GM12878 (cell line): ENCODE measurements at regions not wholly inside any gene's neighbourhood (a gene's known extent, or its start where the extent isn't known, plus 50 kb on each side); places are given as distances from the start of the nearest gene placed in this dataset.

Experiments
- ATAC-seq: fragments of 200-7000 bp; cut with Tn5 transposase; 3 replicates; pipeline ENCODE4 v1.9.1; 2020; ENCODE audit warnings: mild to moderate bottlenecking, moderate library complexity
- BruUV-seq: library from RNA; stranded (reverse); fragments of 400-500 nt; replicated peaks from 2 replicates; lab custom pipeline; 2021; lab: Mats Ljungman, UMichigan
- CTCF ChIA-PET: fragments of 300-600 bp; sonication (Branson Sonifier 250); formaldehyde crosslinking; extraction: SDS; loops from one replicate; lab custom pipeline; 2021; ENCODE audit warnings: inconsistent platforms; lab: Yijun Ruan, JAX
- POLR2A ChIA-PET: fragments of 350-600 bp; formaldehyde crosslinking; extraction: SDS; loops from one replicate; lab custom pipeline; 2021; ENCODE audit warnings: inconsistent platforms; lab: Charles Lee
- RAD21 ChIA-PET: fragments of 300-600 bp; sonication (Branson Sonifier 250); formaldehyde crosslinking; loops from one replicate; lab custom pipeline; 2023; ENCODE audit warnings: antibody characterized with exemption; ENCODE audit not compliant: unreplicated experiment; lab: Charles Lee
- SMC1A ChIA-PET: fragments of 300-600 bp; sonication (Branson Sonifier 250); formaldehyde crosslinking; loops from one replicate; lab custom pipeline; 2023; ENCODE audit not compliant: unreplicated experiment, uncharacterized antibody; lab: Charles Lee
- DNase-seq: peaks from one replicate; pipeline ENCODE4 v3.0.0-alpha.2; 2011; ENCODE audit warnings: low read depth, low spot score
- FAIRE-seq: peaks from 3 replicates; lab custom pipeline; 2011; peaks lifted over from hg19 to GRCh38; lab: Jason Lieb, UNC
- H2AFZ ChIP-seq: 2 replicates; pipeline ENCODE4 v1.6.0; 2011; ENCODE audit warnings: low read depth, low read length, control low read depth; ENCODE audit not compliant: control insufficient read depth
- H3K27ac ChIP-seq: 2 replicates; pipeline ENCODE4 v1.5.1; 2011; ENCODE audit warnings: control low read depth; ENCODE audit not compliant: control insufficient read depth, insufficient read depth
- H3K27me3 ChIP-seq, 2 experiments: replicated peaks in 1 of 2; 2 replicates each; pipeline versions ENCODE4 v1.6.0 to v1.6.1; 2011; ENCODE audit warnings: low read length in 1 of 2; ENCODE audit not compliant: control insufficient read depth in 2 of 2, insufficient read depth in 2 of 2
- H3K36me3 ChIP-seq, 2 experiments: 2 replicates each; pipeline ENCODE4 v1.5.1; 2011; ENCODE audit warnings: low read length in 1 of 2; ENCODE audit not compliant: control insufficient read depth in 2 of 2, insufficient read depth in 2 of 2
- H3K4me1 ChIP-seq: 2 replicates; pipeline ENCODE4 v1.6.1; 2011; ENCODE audit warnings: mild to moderate bottlenecking, low read length, moderate library complexity, mixed read lengths; ENCODE audit not compliant: control insufficient read depth, insufficient read depth
- H3K4me2 ChIP-seq: 2 replicates; pipeline ENCODE4 v1.6.0; 2011; ENCODE audit warnings: control low read depth; ENCODE audit not compliant: control insufficient read depth, insufficient read depth
- H3K4me3 ChIP-seq: fragments of 200-600 bp; sonication (generic); 2 replicates; pipeline ENCODE4 v1.5.1; 2016
- H3K79me2 ChIP-seq: 2 replicates; pipeline ENCODE4 v1.6.0; 2011; ENCODE audit warnings: low read length; ENCODE audit not compliant: control insufficient read depth, insufficient read depth
- H3K9ac ChIP-seq: 2 replicates; pipeline ENCODE4 v1.8.0; 2011; ENCODE audit warnings: low read length, control low read depth, mixed read lengths; ENCODE audit not compliant: control insufficient read depth, insufficient read depth
- H3K9me3 ChIP-seq: replicated peaks from 3 replicates; pipeline ENCODE4 v1.5.1; 2011; ENCODE audit warnings: mild to moderate bottlenecking, low read length; ENCODE audit not compliant: control insufficient read depth, insufficient read depth
- H4K20me1 ChIP-seq: 2 replicates; pipeline ENCODE4 v1.6.0; 2011; ENCODE audit not compliant: control insufficient read depth, insufficient read depth
- BACH1 ChIP-seq: fragments of 450-650 bp; IDR thresholded peaks from 2 replicates; pipeline ENCODE4 v1.6.1; 2017; ENCODE audit warnings: mild to moderate bottlenecking, borderline replicate concordance
- CBFB ChIP-seq: IDR thresholded peaks from 2 replicates; pipeline ENCODE4 v1.6.1; 2016; ENCODE audit warnings: antibody characterized with exemption, low read depth
- HCFC1 ChIP-seq: fragments of 150-350 bp; IDR thresholded peaks from 2 replicates; pipeline ENCODE4 v1.6.1; 2014; ENCODE audit warnings: low read length
- HDGF ChIP-seq: fragments of 450-650 bp; IDR thresholded peaks from 2 replicates; pipeline ENCODE4 v1.6.1; 2016; ENCODE audit warnings: antibody characterized with exemption
- IKZF1 ChIP-seq: fragments of 450-650 bp; conservative IDR thresholded peaks from 2 replicates; pipeline ENCODE4 v1.6.1; 2017; ENCODE audit warnings: antibody characterized with exemption, mild to moderate bottlenecking
- JUNB ChIP-seq: IDR thresholded peaks from 2 replicates; pipeline ENCODE4 v1.6.1; 2016; ENCODE audit warnings: antibody characterized with exemption, mild to moderate bottlenecking
- JUND ChIP-seq: IDR thresholded peaks from 2 replicates; pipeline ENCODE4 v1.6.1; 2012; ENCODE audit warnings: low read depth, mild to moderate bottlenecking, low read length, improper control_type of control experiment, moderate library complexity
- NFYA ChIP-seq: IDR thresholded peaks from 2 replicates; pipeline ENCODE4 v1.6.1; 2011; ENCODE audit warnings: low read depth, mild to moderate bottlenecking, low read length, improper control_type of control experiment, borderline replicate concordance
- RBBP5 ChIP-seq: fragments of 200-600 bp; sonication (generic); conservative IDR thresholded peaks from 2 replicates; pipeline ENCODE4 v1.6.1; 2016
- SIN3A ChIP-seq: IDR thresholded peaks from 2 replicates; pipeline ENCODE4 v1.6.1; 2012; ENCODE audit warnings: low read depth, low read length, improper control_type of control experiment
- YY1 ChIP-seq: IDR thresholded peaks from 2 replicates; pipeline ENCODE4 v1.6.1; 2011; ENCODE audit warnings: low read depth, mild to moderate bottlenecking, low read length
- WGBS: methylation state at CpG from one replicate; pipeline ENCODE4 v1.1.6; 2016; ENCODE audit warnings: low lambda C conversion rate; ENCODE audit not compliant: insufficient replicate concordance, insufficient coverage; ENCODE audit errors: missing lambda C conversion rate; 5-methylcytosine and 5-hydroxymethylcytosine counted together
- in situ Hi-C: fragments of 300-500 bp; cut with MboI; formaldehyde crosslinking; loops from 9 replicates; pipeline ENCODE4 v1.14.3; 2018; ENCODE audit warnings: mixed read lengths
- intact Hi-C: fragments of 100-400 bp; cut with micrococcal nuclease; formaldehyde crosslinking; loops from one replicate; pipeline ENCODE4 v1.14.2; 2022; ENCODE audit not compliant: unreplicated experiment
- TF ChIP-seq, protein P1 (sequence below): fragments of 450-650 bp; formaldehyde crosslinking; IDR thresholded peaks from 2 replicates; pipeline ENCODE4 v1.4.0; 2020; ENCODE audit warnings: mild to moderate bottlenecking, moderate library complexity
- TF ChIP-seq, protein P2 (sequence below): fragments of 450-650 bp; IDR thresholded peaks from 2 replicates; pipeline ENCODE4 v1.6.1; 2017; ENCODE audit warnings: mild to moderate bottlenecking, moderate library complexity

DNA sequence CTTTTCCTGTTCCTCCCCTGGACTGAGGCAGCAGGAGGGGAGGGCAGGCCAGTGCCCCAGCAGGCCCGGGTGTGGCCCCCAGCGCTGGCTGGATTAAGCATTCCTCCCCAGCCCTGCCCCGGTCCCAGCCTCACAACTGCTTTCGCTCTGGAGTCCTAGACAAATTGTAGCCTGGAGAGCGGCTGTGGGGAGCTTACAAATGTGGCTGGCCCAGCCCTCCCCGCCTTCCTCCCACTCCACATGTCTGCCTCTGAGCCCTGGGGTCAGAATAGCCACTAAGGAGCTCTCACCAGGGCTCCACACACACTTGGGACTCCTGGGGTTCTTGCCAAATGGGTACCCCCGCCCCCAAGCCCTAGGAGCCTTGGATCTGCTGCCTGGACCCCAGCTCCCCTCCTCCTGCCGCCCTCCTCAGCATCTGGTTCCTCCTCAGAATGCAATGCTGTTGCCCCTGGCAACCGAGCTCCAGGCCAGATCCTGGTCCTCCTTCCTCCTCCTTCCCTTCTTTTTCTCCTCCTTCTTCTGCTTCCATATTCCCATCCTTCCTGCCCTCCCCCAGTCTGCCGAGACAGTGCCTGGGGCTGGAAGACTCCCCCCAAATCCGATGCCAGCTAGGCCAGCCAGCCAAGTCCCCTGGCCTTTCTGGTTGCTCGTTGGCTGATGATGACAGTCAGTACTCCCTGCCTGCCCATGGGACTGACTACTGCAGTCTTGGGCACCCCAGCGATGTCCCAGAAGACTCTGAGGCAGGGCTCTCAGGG lies 91.1 kb downstream of the LINGO1 start (continued):
- TF ChIP-seq HCFC1 (no peak), JUNB (no peak), RBBP5 (no peak), BACH1 (no peak), JUND (no peak), HDGF (no peak), CBFB (no peak), SIN3A (no peak), NFYA (no peak)
- TF ChIP-seq, all 136 proteins: peak for 0

DNA sequence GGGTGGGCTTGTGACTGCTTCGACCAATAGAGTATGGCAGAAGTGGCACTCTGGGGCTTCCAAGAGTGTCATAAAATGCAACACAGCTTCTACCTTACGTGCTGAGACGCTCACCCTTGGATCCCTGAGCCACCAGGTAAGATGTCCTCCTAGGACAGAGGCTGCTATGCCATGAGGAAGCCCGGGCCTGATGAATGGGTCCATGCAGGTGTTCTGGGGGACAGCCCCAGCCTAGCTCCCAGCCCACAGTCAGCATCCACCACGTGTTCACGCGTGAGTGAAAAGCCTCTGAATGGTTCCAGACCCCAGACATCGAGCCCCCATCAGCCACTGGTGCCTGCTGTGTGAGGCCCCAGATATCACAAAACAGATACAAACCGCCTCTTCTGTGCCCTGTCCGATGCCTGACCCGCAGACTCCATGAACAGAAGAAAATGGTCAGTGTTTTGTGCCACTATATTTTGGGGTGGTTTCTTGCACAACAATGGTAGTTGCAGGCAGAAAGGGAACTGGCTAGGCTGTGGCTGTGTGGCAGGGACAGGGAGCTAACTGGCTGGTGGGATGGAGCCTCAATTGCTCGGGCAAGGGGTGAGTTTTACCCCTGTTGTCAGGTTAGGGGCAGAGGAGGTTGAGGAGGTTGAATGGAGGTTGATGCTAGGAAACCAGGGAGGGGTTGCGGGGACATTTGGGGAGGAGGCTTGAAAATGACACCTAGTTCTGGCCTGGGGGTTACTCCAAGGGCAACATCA lies 92.2 kb downstream of the LINGO1 start:
- SMC1A ChIA-PET: interaction anchor here (8.7 to 12.9 kb wide), 2 partner anchors 356 to 421 kb away, joined by 102 to 352 read pairs; no protein-coding TSS in a partner anchor
- CTCF ChIA-PET: interaction anchor here (1.3 to 11.7 kb wide), 6 partner anchors 49 to 567 kb away, joined by 3 to 455 read pairs (median 23); no protein-coding TSS in a partner anchor
- WGBS: 42% methylated on average over 13 of the region's 13 CpGs
- Histone ChIP-seq H2AFZ (no peak overlapping the region), H3K9me3 (no peaks in the 10 kb centered on the region), H3K27me3 (no peaks in the 10 kb centered on the region), H4K20me1 (no peaks in the 10 kb centered on the region), H3K36me3 (no peaks in the 10 kb centered on the region), H3K79me2 (no peaks in the 10 kb centered on the region), H3K9ac (no peak overlapping the region), H3K4me1 (peaks cover 42% of the 10 kb centered on the region), H3K4me2 (no peak overlapping the region), H3K4me3 (no peak overlapping the region), H3K27ac (no peak overlapping the region)
- RAD21 ChIA-PET: interaction anchor here (1.4 to 7.2 kb wide), 5 partner anchors 353 to 542 kb away, joined by 3 to 286 read pairs (median 83); no protein-coding TSS in a partner anchor
- POLR2A ChIA-PET: interaction anchor here (0.6 to 0.9 kb wide), 2 partner anchors 27 to 32 kb away, joined by 3 to 4 read pairs; no protein-coding TSS in a partner anchor
- FAIRE-seq: no peak
- no TSS peak for BruUV-seq
- intact Hi-C loops: loop anchor here (5.0 kb wide), 1 partner anchor 43 kb away; no protein-coding TSS in a partner anchor
- no peak for ATAC-seq
- in situ Hi-C loops: loop anchor here (5.0 kb wide), 2 partner anchors 353 to 423 kb away; no protein-coding TSS in a partner anchor
- DNase-seq: no peak
- TF ChIP-seq, protein P1, sequence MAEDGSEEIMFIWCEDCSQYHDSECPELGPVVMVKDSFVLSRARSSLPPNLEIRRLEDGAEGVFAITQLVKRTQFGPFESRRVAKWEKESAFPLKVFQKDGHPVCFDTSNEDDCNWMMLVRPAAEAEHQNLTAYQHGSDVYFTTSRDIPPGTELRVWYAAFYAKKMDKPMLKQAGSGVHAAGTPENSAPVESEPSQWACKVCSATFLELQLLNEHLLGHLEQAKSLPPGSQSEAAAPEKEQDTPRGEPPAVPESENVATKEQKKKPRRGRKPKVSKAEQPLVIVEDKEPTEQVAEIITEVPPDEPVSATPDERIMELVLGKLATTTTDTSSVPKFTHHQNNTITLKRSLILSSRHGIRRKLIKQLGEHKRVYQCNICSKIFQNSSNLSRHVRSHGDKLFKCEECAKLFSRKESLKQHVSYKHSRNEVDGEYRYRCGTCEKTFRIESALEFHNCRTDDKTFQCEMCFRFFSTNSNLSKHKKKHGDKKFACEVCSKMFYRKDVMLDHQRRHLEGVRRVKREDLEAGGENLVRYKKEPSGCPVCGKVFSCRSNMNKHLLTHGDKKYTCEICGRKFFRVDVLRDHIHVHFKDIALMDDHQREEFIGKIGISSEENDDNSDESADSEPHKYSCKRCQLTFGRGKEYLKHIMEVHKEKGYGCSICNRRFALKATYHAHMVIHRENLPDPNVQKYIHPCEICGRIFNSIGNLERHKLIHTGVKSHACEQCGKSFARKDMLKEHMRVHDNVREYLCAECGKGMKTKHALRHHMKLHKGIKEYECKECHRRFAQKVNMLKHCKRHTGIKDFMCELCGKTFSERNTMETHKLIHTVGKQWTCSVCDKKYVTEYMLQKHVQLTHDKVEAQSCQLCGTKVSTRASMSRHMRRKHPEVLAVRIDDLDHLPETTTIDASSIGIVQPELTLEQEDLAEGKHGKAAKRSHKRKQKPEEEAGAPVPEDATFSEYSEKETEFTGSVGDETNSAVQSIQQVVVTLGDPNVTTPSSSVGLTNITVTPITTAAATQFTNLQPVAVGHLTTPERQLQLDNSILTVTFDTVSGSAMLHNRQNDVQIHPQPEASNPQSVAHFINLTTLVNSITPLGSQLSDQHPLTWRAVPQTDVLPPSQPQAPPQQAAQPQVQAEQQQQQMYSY (CRISPR knock-in tag): no peak
- TF ChIP-seq YY1: no peak
- TF ChIP-seq IKZF1: no peak
- TF ChIP-seq, protein P2, sequence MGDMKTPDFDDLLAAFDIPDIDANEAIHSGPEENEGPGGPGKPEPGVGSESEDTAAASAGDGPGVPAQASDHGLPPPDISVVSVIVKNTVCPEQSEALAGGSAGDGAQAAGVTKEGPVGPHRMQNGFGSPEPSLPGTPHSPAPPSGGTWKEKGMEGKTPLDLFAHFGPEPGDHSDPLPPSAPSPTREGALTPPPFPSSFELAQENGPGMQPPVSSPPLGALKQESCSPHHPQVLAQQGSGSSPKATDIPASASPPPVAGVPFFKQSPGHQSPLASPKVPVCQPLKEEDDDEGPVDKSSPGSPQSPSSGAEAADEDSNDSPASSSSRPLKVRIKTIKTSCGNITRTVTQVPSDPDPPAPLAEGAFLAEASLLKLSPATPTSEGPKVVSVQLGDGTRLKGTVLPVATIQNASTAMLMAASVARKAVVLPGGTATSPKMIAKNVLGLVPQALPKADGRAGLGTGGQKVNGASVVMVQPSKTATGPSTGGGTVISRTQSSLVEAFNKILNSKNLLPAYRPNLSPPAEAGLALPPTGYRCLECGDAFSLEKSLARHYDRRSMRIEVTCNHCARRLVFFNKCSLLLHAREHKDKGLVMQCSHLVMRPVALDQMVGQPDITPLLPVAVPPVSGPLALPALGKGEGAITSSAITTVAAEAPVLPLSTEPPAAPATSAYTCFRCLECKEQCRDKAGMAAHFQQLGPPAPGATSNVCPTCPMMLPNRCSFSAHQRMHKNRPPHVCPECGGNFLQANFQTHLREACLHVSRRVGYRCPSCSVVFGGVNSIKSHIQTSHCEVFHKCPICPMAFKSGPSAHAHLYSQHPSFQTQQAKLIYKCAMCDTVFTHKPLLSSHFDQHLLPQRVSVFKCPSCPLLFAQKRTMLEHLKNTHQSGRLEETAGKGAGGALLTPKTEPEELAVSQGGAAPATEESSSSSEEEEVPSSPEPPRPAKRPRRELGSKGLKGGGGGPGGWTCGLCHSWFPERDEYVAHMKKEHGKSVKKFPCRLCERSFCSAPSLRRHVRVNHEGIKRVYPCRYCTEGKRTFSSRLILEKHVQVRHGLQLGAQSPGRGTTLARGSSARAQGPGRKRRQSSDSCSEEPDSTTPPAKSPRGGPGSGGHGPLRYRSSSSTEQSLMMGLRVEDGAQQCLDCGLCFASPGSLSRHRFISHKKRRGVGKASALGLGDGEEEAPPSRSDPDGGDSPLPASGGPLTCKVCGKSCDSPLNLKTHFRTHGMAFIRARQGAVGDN: no peak
